GM23338 (cell line): ENCODE measurements at regions not wholly inside any gene's neighbourhood (a gene's known extent, or its start where the extent isn't known, plus 50 kb on each side); places are given as distances from the start of the nearest gene placed in this dataset.

ENCODE experiments used
- ATAC-seq: fragments of 200-7000 bp; cut with Tn5 transposase; 3 replicates; pipeline ENCODE4 v1.9.1; 2020
- DNase-seq: peaks from one replicate; pipeline ENCODE4 v3.0.0-alpha.2; 2015; ENCODE audit warnings: low spot score
- H2AFZ ChIP-seq: fragments of 200-600 bp; sonication (generic); 2 replicates; pipeline ENCODE4 v1.8.0; 2016; ENCODE audit warnings: antibody characterized with exemption, mild to moderate bottlenecking, moderate library complexity
- H3F3A ChIP-seq: fragments of 200-600 bp; sonication (generic); replicated peaks from 2 replicates; pipeline ENCODE4 v1.8.0; 2017; ENCODE audit warnings: antibody characterized with exemption, mixed run types, low read depth
- H3K27ac ChIP-seq: fragments of 200-600 bp; sonication (generic); 2 replicates; pipeline ENCODE4 v1.6.1; 2016; ENCODE audit warnings: low read depth
- H3K27me3 ChIP-seq: fragments of 200-600 bp; sonication (generic); 2 replicates; pipeline ENCODE4 v1.8.0; 2016; ENCODE audit warnings: mild to moderate bottlenecking, mixed run types, moderate library complexity; ENCODE audit not compliant: insufficient read depth
- H3K36me3 ChIP-seq: fragments of 200-600 bp; sonication (generic); 2 replicates; pipeline ENCODE4 v1.8.0; 2016; ENCODE audit warnings: mild to moderate bottlenecking; ENCODE audit not compliant: insufficient read depth
- H3K4me1 ChIP-seq: fragments of 200-600 bp; sonication (generic); 2 replicates; pipeline ENCODE4 v1.8.0; 2016; ENCODE audit warnings: mild to moderate bottlenecking, moderate library complexity; ENCODE audit not compliant: insufficient read depth
- H3K4me2 ChIP-seq: fragments of 200-600 bp; sonication (generic); 2 replicates; pipeline ENCODE4 v1.7.1; 2017; ENCODE audit warnings: mixed run types
- H3K4me3 ChIP-seq: fragments of 200-600 bp; sonication (generic); 2 replicates; pipeline ENCODE4 v1.6.1; 2016; ENCODE audit warnings: mixed run types
- H3K79me2 ChIP-seq: fragments of 200-600 bp; sonication (generic); replicated peaks from 2 replicates; pipeline ENCODE4 v1.8.0; 2017; ENCODE audit warnings: mild to moderate bottlenecking; ENCODE audit not compliant: insufficient read depth
- H3K9me2 ChIP-seq: fragments of 200-600 bp; sonication (generic); 2 replicates; pipeline ENCODE4 v1.8.0; 2017; ENCODE audit not compliant: insufficient read depth
- H4K20me1 ChIP-seq: fragments of 200-600 bp; sonication (generic); replicated peaks from 2 replicates; pipeline ENCODE4 v1.8.0; 2017; ENCODE audit warnings: mild to moderate bottlenecking; ENCODE audit not compliant: insufficient read depth
- H3K27ac Mint-ChIP-seq: 2 replicates; pipeline ENCODE4 v1.8.0; 2020; ENCODE audit warnings: inconsistent platforms, mild to moderate bottlenecking, moderate library complexity, mixed read lengths
- H3K27me3 Mint-ChIP-seq: 3 replicates; pipeline ENCODE4 v1.8.0; 2022; ENCODE audit warnings: low read depth, mild to moderate bottlenecking, moderate library complexity, mixed read lengths, inconsistent platforms; ENCODE audit not compliant: insufficient read depth, poor library complexity
- H3K36me3 Mint-ChIP-seq: 3 replicates; pipeline ENCODE4 v1.8.0; 2021; ENCODE audit warnings: low read depth, mild to moderate bottlenecking, inconsistent platforms, moderate library complexity, mixed read lengths
- H3K4me1 Mint-ChIP-seq: 3 replicates; pipeline ENCODE4 v1.8.0; 2020; ENCODE audit warnings: mild to moderate bottlenecking, inconsistent platforms, mixed read lengths
- H3K4me3 Mint-ChIP-seq: 3 replicates; pipeline ENCODE4 v1.8.0; 2021; ENCODE audit warnings: moderate library complexity, mild to moderate bottlenecking, inconsistent platforms, mixed read lengths
- H3K9me3 Mint-ChIP-seq: 3 replicates; pipeline ENCODE4 v1.8.0; 2020; ENCODE audit warnings: moderate library complexity, mild to moderate bottlenecking, inconsistent platforms, mixed read lengths
- CREB1 ChIP-seq: fragments of 250-450 bp; sonication (Bioruptor Pico); IDR thresholded peaks from 2 replicates; pipeline ENCODE4 v1.5.0; 2020; ENCODE audit warnings: low read depth, mild to moderate bottlenecking, moderate library complexity
- JUNB ChIP-seq: IDR thresholded peaks from one replicate; pipeline ENCODE4 v1.6.1; 2016; ENCODE audit warnings: antibody characterized with exemption; ENCODE audit not compliant: unreplicated experiment
- NANOG ChIP-seq: IDR thresholded peaks from 2 replicates; pipeline ENCODE4 v1.6.1; 2016; ENCODE audit warnings: antibody characterized with exemption, borderline replicate concordance
- POLR2AphosphoS5 ChIP-seq: IDR thresholded peaks from 2 replicates; pipeline ENCODE4 v1.6.1; 2016; ENCODE audit warnings: antibody characterized with exemption, low read depth
- STAT1 ChIP-seq: IDR thresholded peaks from one replicate; pipeline ENCODE4 v1.6.1; 2016; ENCODE audit warnings: antibody characterized with exemption; ENCODE audit not compliant: unreplicated experiment
- ZNF114 ChIP-seq: fragments of 250-450 bp; sonication (Bioruptor Pico); IDR thresholded peaks from 2 replicates; pipeline ENCODE4 v1.5.0; 2020; ENCODE audit warnings: mild to moderate bottlenecking, moderate library complexity
- TF ChIP-seq, protein P1 (sequence below), 2 experiments: fragments of 200-600 bp in 1 of 2; sonication (generic) in 1 of 2; conservative IDR thresholded peaks; 2 replicates each; pipeline versions ENCODE4 v1.5.1 to v1.6.1; 2016 to 2017; ENCODE audit warnings: antibody characterized with exemption in 2 of 2, low read depth in 2 of 2, mild to moderate bottlenecking in 2 of 2, moderate library complexity in 1 of 2
- TF ChIP-seq, protein P2 (sequence below): IDR thresholded peaks from one replicate; pipeline ENCODE4 v1.6.1; 2018; ENCODE audit warnings: antibody characterized with exemption; ENCODE audit not compliant: unreplicated experiment
- TF ChIP-seq, protein P3 (sequence below): IDR thresholded peaks from 2 replicates; pipeline ENCODE4 v1.6.1; 2016; ENCODE audit warnings: antibody characterized with exemption

DNA sequence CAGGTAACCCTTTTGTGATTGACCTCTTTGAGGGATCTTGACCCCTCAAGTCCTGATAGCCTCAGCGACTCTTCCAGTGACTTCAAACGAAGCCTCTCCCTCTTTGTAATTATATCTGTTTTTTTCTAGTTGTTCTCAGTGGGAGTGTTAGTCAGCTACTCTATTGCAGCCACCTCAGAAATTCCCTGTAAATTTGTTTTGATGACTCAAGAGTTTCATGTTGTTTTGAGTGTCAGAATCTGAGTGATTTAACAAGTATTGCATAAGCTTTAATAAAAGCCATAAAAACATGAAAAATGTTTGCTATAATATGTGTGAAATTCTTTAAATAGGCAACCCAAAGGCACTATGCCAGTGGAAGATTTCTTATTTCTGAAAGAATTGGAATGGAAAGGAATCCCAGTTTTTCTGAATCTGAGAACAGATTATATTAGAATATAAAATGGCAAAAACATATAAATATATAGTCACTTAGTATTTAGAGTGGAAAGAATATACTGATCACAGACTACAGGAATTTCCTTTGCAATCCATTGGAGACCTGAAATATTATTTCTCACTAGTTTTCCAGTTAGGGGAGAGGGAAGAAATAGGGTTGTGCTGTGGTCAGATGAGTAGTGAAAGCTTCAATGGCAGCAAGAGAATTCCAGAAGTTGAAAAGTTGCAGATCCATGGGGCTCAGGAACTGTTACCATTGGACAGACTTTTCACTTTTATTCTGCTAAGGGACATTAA lies 94.4 kb upstream of the SEMA3C start:
- no peak overlapping the region for H3K27ac ChIP-seq
- no peak overlapping the region for H3K27ac Mint-ChIP-seq
- H3K36me3 ChIP-seq: no peaks in the 10 kb centered on the region

DNA sequence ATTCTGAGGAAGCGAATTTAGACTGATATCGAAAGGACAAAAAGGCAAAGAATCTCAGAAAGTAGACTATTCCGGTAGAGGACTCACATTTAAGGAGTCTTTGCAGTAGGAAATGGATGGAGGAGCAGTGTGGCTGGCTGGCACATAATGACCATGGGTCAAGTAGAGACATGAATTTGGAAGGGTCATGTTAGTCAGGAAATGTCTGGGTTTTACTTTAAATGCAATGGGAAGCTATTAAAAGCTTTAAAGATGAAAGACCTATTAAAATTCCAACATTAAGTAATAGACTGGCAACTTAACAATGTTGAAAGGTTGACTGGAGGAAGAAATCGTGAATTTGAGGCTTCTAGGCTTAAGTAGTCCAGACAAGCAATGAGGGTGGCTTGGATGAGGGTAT lies 90.0 kb upstream of the SEMA3C start:
- no peak overlapping the region for H3K4me3 ChIP-seq
- DNase-seq (no peak), ATAC-seq (no peak)
- no peaks in the 10 kb centered on the region for H3K27me3 ChIP-seq
- H3K36me3 Mint-ChIP-seq: peaks cover 4% of the 10 kb centered on the region; the same call in 2 of the 3 replicates
- no peak overlapping the region for H3K4me3 Mint-ChIP-seq
- H3K27me3 Mint-ChIP-seq: no peaks in the 10 kb centered on the region
- H3K27ac Mint-ChIP-seq: no peak overlapping the region
- H3K9me3 Mint-ChIP-seq: peaks cover 19% of the 10 kb centered on the region
- H3K79me2 ChIP-seq: no peaks in the 10 kb centered on the region
- H3K9me2 ChIP-seq: no peaks in the 10 kb centered on the region
- no peak overlapping the region for H3K4me2 ChIP-seq
- H2AFZ ChIP-seq: no peak overlapping the region
- no peaks in the 10 kb centered on the region for H3F3A ChIP-seq
- no peaks in the 10 kb centered on the region for H3K4me1 ChIP-seq
- H3K36me3 ChIP-seq: no peaks in the 10 kb centered on the region
- TF ChIP-seq NANOG: no peak
- TF ChIP-seq STAT1: no peak
- no peak for TF ChIP-seq CREB1 (CRISPR knock-in tag)
- H3K27ac ChIP-seq: no peak overlapping the region
- peaks cover 5% of the 10 kb centered on the region; the same call in 1 of the 3 replicates for H3K4me1 Mint-ChIP-seq
- H4K20me1 ChIP-seq: no peaks in the 10 kb centered on the region

More for the DNA sequence above, 94.4 kb upstream of the SEMA3C start:
- Mint-ChIP-seq H3K36me3 (peaks cover 4% of the 10 kb centered on the region; the same call in 2 of the 3 replicates), H3K9me3 (peaks cover 19% of the 10 kb centered on the region), H3K4me1 (peaks cover 5% of the 10 kb centered on the region; the same call in 1 of the 3 replicates), H3K27me3 (no peaks in the 10 kb centered on the region), H3K4me3 (no peak overlapping the region)
- no peaks in the 10 kb centered on the region for H4K20me1 ChIP-seq
- DNase-seq (peak; percentile 8), ATAC-seq (peak; percentile 55)
- no peak overlapping the region for H2AFZ ChIP-seq
- no peak for TF ChIP-seq JUNB
- TF ChIP-seq, protein P1, sequence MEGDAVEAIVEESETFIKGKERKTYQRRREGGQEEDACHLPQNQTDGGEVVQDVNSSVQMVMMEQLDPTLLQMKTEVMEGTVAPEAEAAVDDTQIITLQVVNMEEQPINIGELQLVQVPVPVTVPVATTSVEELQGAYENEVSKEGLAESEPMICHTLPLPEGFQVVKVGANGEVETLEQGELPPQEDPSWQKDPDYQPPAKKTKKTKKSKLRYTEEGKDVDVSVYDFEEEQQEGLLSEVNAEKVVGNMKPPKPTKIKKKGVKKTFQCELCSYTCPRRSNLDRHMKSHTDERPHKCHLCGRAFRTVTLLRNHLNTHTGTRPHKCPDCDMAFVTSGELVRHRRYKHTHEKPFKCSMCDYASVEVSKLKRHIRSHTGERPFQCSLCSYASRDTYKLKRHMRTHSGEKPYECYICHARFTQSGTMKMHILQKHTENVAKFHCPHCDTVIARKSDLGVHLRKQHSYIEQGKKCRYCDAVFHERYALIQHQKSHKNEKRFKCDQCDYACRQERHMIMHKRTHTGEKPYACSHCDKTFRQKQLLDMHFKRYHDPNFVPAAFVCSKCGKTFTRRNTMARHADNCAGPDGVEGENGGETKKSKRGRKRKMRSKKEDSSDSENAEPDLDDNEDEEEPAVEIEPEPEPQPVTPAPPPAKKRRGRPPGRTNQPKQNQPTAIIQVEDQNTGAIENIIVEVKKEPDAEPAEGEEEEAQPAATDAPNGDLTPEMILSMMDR (conservative IDR thresholded peaks at IDR 0.05; ENCODE audit: low read depth in 2 of 2): no peak
- H3K4me1 ChIP-seq: no peaks in the 10 kb centered on the region
- no peaks in the 10 kb centered on the region for H3K79me2 ChIP-seq
- H3F3A ChIP-seq: no peaks in the 10 kb centered on the region
- no peak overlapping the region for H3K4me3 ChIP-seq
- no peak overlapping the region for H3K4me2 ChIP-seq
- H3K9me2 ChIP-seq: no peaks in the 10 kb centered on the region
- no peaks in the 10 kb centered on the region for H3K27me3 ChIP-seq

- Mint-ChIP-seq H3K27ac (no peak overlapping the region), H3K4me3 (no peak overlapping the region), H3K9me3 (peaks cover 11% of the 10 kb centered on the region), H3K27me3 (no peaks in the 10 kb centered on the region), H3K4me1 (no peaks in the 10 kb centered on the region), H3K36me3 (no peaks in the 10 kb centered on the region; the same call in 2 of the 3 replicates)
- DNase-seq (no peak), ATAC-seq (no peak)
- Histone ChIP-seq H3F3A (no peaks in the 10 kb centered on the region), H3K79me2 (no peaks in the 10 kb centered on the region), H3K36me3 (no peaks in the 10 kb centered on the region), H2AFZ (no peak overlapping the region), H3K4me1 (no peaks in the 10 kb centered on the region), H3K4me2 (no peak overlapping the region), H3K4me3 (no peak overlapping the region), H3K27me3 (no peaks in the 10 kb centered on the region), H4K20me1 (no peaks in the 10 kb centered on the region), H3K27ac (no peak overlapping the region), H3K9me2 (no peaks in the 10 kb centered on the region)
- TF ChIP-seq NANOG (no peak), POLR2AphosphoS5 (no peak), ZNF114 (CRISPR knock-in tag) (no peak)
- TF ChIP-seq, protein P2, sequence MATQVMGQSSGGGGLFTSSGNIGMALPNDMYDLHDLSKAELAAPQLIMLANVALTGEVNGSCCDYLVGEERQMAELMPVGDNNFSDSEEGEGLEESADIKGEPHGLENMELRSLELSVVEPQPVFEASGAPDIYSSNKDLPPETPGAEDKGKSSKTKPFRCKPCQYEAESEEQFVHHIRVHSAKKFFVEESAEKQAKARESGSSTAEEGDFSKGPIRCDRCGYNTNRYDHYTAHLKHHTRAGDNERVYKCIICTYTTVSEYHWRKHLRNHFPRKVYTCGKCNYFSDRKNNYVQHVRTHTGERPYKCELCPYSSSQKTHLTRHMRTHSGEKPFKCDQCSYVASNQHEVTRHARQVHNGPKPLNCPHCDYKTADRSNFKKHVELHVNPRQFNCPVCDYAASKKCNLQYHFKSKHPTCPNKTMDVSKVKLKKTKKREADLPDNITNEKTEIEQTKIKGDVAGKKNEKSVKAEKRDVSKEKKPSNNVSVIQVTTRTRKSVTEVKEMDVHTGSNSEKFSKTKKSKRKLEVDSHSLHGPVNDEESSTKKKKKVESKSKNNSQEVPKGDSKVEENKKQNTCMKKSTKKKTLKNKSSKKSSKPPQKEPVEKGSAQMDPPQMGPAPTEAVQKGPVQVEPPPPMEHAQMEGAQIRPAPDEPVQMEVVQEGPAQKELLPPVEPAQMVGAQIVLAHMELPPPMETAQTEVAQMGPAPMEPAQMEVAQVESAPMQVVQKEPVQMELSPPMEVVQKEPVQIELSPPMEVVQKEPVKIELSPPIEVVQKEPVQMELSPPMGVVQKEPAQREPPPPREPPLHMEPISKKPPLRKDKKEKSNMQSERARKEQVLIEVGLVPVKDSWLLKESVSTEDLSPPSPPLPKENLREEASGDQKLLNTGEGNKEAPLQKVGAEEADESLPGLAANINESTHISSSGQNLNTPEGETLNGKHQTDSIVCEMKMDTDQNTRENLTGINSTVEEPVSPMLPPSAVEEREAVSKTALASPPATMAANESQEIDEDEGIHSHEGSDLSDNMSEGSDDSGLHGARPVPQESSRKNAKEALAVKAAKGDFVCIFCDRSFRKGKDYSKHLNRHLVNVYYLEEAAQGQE: no peak
- TF ChIP-seq, protein P3, sequence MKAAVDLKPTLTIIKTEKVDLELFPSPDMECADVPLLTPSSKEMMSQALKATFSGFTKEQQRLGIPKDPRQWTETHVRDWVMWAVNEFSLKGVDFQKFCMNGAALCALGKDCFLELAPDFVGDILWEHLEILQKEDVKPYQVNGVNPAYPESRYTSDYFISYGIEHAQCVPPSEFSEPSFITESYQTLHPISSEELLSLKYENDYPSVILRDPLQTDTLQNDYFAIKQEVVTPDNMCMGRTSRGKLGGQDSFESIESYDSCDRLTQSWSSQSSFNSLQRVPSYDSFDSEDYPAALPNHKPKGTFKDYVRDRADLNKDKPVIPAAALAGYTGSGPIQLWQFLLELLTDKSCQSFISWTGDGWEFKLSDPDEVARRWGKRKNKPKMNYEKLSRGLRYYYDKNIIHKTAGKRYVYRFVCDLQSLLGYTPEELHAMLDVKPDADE: no peak
Measured at GRCh38 chr7:81007051-81007450, 88.2 kb upstream of the SEMA3C start.
